GM23338 (cell line): ENCODE measurements at regions not wholly inside any gene's neighbourhood (a gene's known extent, or its start where the extent isn't known, plus 50 kb on each side); places are given as distances from the start of the nearest gene placed in this dataset.

Source experiments
- ATAC-seq: fragments of 200-7000 bp; cut with Tn5 transposase; 3 replicates; pipeline ENCODE4 v1.9.1; 2020
- DNase-seq: peaks from one replicate; pipeline ENCODE4 v3.0.0-alpha.2; 2015; ENCODE audit warnings: low spot score
- H2AFZ ChIP-seq: fragments of 200-600 bp; sonication (generic); 2 replicates; pipeline ENCODE4 v1.8.0; 2016; ENCODE audit warnings: antibody characterized with exemption, mild to moderate bottlenecking, moderate library complexity
- H3F3A ChIP-seq: fragments of 200-600 bp; sonication (generic); replicated peaks from 2 replicates; pipeline ENCODE4 v1.8.0; 2017; ENCODE audit warnings: antibody characterized with exemption, mixed run types, low read depth
- H3K27ac ChIP-seq: fragments of 200-600 bp; sonication (generic); 2 replicates; pipeline ENCODE4 v1.6.1; 2016; ENCODE audit warnings: low read depth
- H3K27me3 ChIP-seq: fragments of 200-600 bp; sonication (generic); 2 replicates; pipeline ENCODE4 v1.8.0; 2016; ENCODE audit warnings: mild to moderate bottlenecking, mixed run types, moderate library complexity; ENCODE audit not compliant: insufficient read depth
- H3K36me3 ChIP-seq: fragments of 200-600 bp; sonication (generic); 2 replicates; pipeline ENCODE4 v1.8.0; 2016; ENCODE audit warnings: mild to moderate bottlenecking; ENCODE audit not compliant: insufficient read depth
- H3K4me1 ChIP-seq: fragments of 200-600 bp; sonication (generic); 2 replicates; pipeline ENCODE4 v1.8.0; 2016; ENCODE audit warnings: mild to moderate bottlenecking, moderate library complexity; ENCODE audit not compliant: insufficient read depth
- H3K4me2 ChIP-seq: fragments of 200-600 bp; sonication (generic); 2 replicates; pipeline ENCODE4 v1.7.1; 2017; ENCODE audit warnings: mixed run types
- H3K4me3 ChIP-seq: fragments of 200-600 bp; sonication (generic); 2 replicates; pipeline ENCODE4 v1.6.1; 2016; ENCODE audit warnings: mixed run types
- H3K79me2 ChIP-seq: fragments of 200-600 bp; sonication (generic); replicated peaks from 2 replicates; pipeline ENCODE4 v1.8.0; 2017; ENCODE audit warnings: mild to moderate bottlenecking; ENCODE audit not compliant: insufficient read depth
- H3K9me2 ChIP-seq: fragments of 200-600 bp; sonication (generic); 2 replicates; pipeline ENCODE4 v1.8.0; 2017; ENCODE audit not compliant: insufficient read depth
- H4K20me1 ChIP-seq: fragments of 200-600 bp; sonication (generic); replicated peaks from 2 replicates; pipeline ENCODE4 v1.8.0; 2017; ENCODE audit warnings: mild to moderate bottlenecking; ENCODE audit not compliant: insufficient read depth
- H3K27ac Mint-ChIP-seq: 2 replicates; pipeline ENCODE4 v1.8.0; 2020; ENCODE audit warnings: inconsistent platforms, mild to moderate bottlenecking, moderate library complexity, mixed read lengths
- H3K27me3 Mint-ChIP-seq: 3 replicates; pipeline ENCODE4 v1.8.0; 2022; ENCODE audit warnings: low read depth, mild to moderate bottlenecking, moderate library complexity, mixed read lengths, inconsistent platforms; ENCODE audit not compliant: insufficient read depth, poor library complexity
- H3K36me3 Mint-ChIP-seq: 3 replicates; pipeline ENCODE4 v1.8.0; 2021; ENCODE audit warnings: low read depth, mild to moderate bottlenecking, inconsistent platforms, moderate library complexity, mixed read lengths
- H3K4me1 Mint-ChIP-seq: 3 replicates; pipeline ENCODE4 v1.8.0; 2020; ENCODE audit warnings: mild to moderate bottlenecking, inconsistent platforms, mixed read lengths
- H3K4me3 Mint-ChIP-seq: 3 replicates; pipeline ENCODE4 v1.8.0; 2021; ENCODE audit warnings: moderate library complexity, mild to moderate bottlenecking, inconsistent platforms, mixed read lengths
- H3K9me3 Mint-ChIP-seq: 3 replicates; pipeline ENCODE4 v1.8.0; 2020; ENCODE audit warnings: moderate library complexity, mild to moderate bottlenecking, inconsistent platforms, mixed read lengths
- CREB1 ChIP-seq: fragments of 250-450 bp; sonication (Bioruptor Pico); IDR thresholded peaks from 2 replicates; pipeline ENCODE4 v1.5.0; 2020; ENCODE audit warnings: low read depth, mild to moderate bottlenecking, moderate library complexity
- EZH2 ChIP-seq: fragments of 200-600 bp; sonication (generic); IDR thresholded peaks from one replicate; pipeline ENCODE4 v1.8.0; 2017; ENCODE audit warnings: antibody characterized with exemption, mild to moderate bottlenecking, low read depth; ENCODE audit not compliant: unreplicated experiment
- EZH2phosphoT487 ChIP-seq: fragments of 200-600 bp; sonication (generic); IDR thresholded peaks from one replicate; pipeline ENCODE4 v1.8.1; 2018; ENCODE audit warnings: antibody characterized with exemption; ENCODE audit not compliant: unreplicated experiment
- NANOG ChIP-seq: IDR thresholded peaks from 2 replicates; pipeline ENCODE4 v1.6.1; 2016; ENCODE audit warnings: antibody characterized with exemption, borderline replicate concordance
- POLR2AphosphoS5 ChIP-seq: IDR thresholded peaks from 2 replicates; pipeline ENCODE4 v1.6.1; 2016; ENCODE audit warnings: antibody characterized with exemption, low read depth
- ZNF114 ChIP-seq: fragments of 250-450 bp; sonication (Bioruptor Pico); IDR thresholded peaks from 2 replicates; pipeline ENCODE4 v1.5.0; 2020; ENCODE audit warnings: mild to moderate bottlenecking, moderate library complexity
- ZNF331 ChIP-seq: fragments of 250-450 bp; sonication (Bioruptor Pico); IDR thresholded peaks from 2 replicates; pipeline ENCODE4 v1.5.0; 2020; ENCODE audit warnings: low read depth, mild to moderate bottlenecking, moderate library complexity
- TF ChIP-seq, protein P1 (sequence below): fragments of 250-450 bp; sonication (Bioruptor Pico); IDR thresholded peaks from 2 replicates; pipeline ENCODE4 v1.5.0; 2020; ENCODE audit warnings: mild to moderate bottlenecking, moderate library complexity
- TF ChIP-seq, protein P2 (sequence below): IDR thresholded peaks from 2 replicates; pipeline ENCODE4 v1.6.1; 2016; ENCODE audit warnings: antibody characterized with exemption
- TF ChIP-seq, protein P3 (sequence below), 2 experiments: fragments of 200-600 bp in 1 of 2; sonication (generic) in 1 of 2; conservative IDR thresholded peaks; 2 replicates each; pipeline versions ENCODE4 v1.5.1 to v1.6.1; 2016 to 2017; ENCODE audit warnings: antibody characterized with exemption in 2 of 2, low read depth in 2 of 2, mild to moderate bottlenecking in 2 of 2, moderate library complexity in 1 of 2
- TF ChIP-seq, protein P4 (sequence below): IDR thresholded peaks from one replicate; pipeline ENCODE4 v1.6.1; 2018; ENCODE audit warnings: antibody characterized with exemption; ENCODE audit not compliant: unreplicated experiment

DNA sequence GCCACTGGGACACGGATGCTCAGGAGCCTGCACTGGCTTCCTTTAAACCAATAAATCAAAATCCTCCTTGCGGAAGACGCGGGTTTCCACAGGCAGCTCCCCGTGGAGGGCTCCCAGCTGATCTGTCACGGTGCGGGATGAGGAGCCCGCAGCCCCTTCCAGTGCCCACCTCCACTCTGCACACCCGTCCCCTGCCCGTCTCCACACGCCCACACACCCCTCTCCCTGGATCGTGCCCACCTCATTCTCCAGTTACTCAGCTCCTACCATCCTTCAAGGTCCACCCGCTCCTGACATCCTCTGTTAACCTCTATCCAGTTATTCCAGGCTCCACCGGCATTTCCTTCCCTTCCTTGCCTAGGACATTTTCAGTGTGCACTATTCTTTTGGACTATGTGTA, 895.9 kb downstream of the TRIML1 start:
- Histone ChIP-seq H3K36me3 (no peaks in the 10 kb centered on the region), H3K79me2 (no peaks in the 10 kb centered on the region), H3F3A (no peaks in the 10 kb centered on the region), H3K4me1 (no peaks in the 10 kb centered on the region), H3K27ac (no peak overlapping the region), H3K27me3 (no peaks in the 10 kb centered on the region), H3K4me2 (no peak overlapping the region), H2AFZ (0 out of 2 replicates have a peak overlapping the region, but pooled peaks have one; percentile 63), H3K4me3 (no peak overlapping the region), H4K20me1 (no peaks in the 10 kb centered on the region), H3K9me2 (no peaks in the 10 kb centered on the region)
- ATAC-seq: no peak
- peaks cover 6% of the 10 kb centered on the region; the same call in 2 of the 3 replicates for H3K4me1 Mint-ChIP-seq
- H3K36me3 Mint-ChIP-seq: no peaks in the 10 kb centered on the region
- no peak overlapping the region for H3K4me3 Mint-ChIP-seq
- H3K27me3 Mint-ChIP-seq: peaks cover 1% of the 10 kb centered on the region
- peak overlapping the region; percentile 77; the same call in 1 of the 2 replicates for H3K27ac Mint-ChIP-seq
- TF ChIP-seq, protein P1, sequence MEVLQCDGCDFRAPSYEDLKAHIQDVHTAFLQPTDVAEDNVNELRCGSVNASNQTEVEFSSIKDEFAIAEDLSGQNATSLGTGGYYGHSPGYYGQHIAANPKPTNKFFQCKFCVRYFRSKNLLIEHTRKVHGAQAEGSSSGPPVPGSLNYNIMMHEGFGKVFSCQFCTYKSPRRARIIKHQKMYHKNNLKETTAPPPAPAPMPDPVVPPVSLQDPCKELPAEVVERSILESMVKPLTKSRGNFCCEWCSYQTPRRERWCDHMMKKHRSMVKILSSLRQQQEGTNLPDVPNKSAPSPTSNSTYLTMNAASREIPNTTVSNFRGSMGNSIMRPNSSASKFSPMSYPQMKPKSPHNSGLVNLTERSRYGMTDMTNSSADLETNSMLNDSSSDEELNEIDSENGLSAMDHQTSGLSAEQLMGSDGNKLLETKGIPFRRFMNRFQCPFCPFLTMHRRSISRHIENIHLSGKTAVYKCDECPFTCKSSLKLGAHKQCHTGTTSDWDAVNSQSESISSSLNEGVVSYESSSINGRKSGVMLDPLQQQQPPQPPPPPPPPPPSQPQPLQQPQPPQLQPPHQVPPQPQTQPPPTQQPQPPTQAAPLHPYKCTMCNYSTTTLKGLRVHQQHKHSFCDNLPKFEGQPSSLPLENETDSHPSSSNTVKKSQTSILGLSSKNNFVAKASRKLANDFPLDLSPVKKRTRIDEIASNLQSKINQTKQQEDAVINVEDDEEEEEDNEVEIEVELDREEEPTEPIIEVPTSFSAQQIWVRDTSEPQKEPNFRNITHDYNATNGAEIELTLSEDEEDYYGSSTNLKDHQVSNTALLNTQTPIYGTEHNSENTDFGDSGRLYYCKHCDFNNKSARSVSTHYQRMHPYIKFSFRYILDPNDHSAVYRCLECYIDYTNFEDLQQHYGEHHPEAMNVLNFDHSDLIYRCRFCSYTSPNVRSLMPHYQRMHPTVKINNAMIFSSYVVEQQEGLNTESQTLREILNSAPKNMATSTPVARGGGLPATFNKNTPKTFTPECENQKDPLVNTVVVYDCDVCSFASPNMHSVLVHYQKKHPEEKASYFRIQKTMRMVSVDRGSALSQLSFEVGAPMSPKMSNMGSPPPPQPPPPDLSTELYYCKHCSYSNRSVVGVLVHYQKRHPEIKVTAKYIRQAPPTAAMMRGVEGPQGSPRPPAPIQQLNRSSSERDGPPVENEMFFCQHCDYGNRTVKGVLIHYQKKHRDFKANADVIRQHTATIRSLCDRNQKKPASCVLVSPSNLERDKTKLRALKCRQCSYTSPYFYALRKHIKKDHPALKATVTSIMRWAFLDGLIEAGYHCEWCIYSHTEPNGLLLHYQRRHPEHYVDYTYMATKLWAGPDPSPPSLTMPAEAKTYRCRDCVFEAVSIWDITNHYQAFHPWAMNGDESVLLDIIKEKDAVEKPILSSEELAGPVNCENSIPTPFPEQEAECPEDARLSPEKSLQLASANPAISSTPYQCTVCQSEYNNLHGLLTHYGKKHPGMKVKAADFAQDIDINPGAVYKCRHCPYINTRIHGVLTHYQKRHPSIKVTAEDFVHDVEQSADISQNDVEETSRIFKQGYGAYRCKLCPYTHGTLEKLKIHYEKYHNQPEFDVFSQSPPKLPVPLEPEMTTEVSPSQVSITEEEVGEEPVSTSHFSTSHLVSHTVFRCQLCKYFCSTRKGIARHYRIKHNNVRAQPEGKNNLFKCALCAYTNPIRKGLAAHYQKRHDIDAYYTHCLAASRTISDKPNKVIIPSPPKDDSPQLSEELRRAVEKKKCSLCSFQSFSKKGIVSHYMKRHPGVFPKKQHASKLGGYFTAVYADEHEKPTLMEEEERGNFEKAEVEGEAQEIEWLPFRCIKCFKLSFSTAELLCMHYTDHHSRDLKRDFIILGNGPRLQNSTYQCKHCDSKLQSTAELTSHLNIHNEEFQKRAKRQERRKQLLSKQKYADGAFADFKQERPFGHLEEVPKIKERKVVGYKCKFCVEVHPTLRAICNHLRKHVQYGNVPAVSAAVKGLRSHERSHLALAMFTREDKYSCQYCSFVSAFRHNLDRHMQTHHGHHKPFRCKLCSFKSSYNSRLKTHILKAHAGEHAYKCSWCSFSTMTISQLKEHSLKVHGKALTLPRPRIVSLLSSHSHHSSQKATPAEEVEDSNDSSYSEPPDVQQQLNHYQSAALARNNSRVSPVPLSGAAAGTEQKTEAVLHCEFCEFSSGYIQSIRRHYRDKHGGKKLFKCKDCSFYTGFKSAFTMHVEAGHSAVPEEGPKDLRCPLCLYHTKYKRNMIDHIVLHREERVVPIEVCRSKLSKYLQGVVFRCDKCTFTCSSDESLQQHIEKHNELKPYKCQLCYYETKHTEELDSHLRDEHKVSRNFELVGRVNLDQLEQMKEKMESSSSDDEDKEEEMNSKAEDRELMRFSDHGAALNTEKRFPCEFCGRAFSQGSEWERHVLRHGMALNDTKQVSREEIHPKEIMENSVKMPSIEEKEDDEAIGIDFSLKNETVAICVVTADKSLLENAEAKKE (CRISPR knock-in tag): no peak
- TF ChIP-seq ZNF114 (CRISPR knock-in tag) (no peak), POLR2AphosphoS5 (no peak), ZNF331 (CRISPR knock-in tag) (no peak), NANOG (no peak), CREB1 (CRISPR knock-in tag) (no peak), EZH2 (no peak), EZH2phosphoT487 (no peak)
- TF ChIP-seq, protein P2, sequence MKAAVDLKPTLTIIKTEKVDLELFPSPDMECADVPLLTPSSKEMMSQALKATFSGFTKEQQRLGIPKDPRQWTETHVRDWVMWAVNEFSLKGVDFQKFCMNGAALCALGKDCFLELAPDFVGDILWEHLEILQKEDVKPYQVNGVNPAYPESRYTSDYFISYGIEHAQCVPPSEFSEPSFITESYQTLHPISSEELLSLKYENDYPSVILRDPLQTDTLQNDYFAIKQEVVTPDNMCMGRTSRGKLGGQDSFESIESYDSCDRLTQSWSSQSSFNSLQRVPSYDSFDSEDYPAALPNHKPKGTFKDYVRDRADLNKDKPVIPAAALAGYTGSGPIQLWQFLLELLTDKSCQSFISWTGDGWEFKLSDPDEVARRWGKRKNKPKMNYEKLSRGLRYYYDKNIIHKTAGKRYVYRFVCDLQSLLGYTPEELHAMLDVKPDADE: no peak
- TF ChIP-seq, protein P3, sequence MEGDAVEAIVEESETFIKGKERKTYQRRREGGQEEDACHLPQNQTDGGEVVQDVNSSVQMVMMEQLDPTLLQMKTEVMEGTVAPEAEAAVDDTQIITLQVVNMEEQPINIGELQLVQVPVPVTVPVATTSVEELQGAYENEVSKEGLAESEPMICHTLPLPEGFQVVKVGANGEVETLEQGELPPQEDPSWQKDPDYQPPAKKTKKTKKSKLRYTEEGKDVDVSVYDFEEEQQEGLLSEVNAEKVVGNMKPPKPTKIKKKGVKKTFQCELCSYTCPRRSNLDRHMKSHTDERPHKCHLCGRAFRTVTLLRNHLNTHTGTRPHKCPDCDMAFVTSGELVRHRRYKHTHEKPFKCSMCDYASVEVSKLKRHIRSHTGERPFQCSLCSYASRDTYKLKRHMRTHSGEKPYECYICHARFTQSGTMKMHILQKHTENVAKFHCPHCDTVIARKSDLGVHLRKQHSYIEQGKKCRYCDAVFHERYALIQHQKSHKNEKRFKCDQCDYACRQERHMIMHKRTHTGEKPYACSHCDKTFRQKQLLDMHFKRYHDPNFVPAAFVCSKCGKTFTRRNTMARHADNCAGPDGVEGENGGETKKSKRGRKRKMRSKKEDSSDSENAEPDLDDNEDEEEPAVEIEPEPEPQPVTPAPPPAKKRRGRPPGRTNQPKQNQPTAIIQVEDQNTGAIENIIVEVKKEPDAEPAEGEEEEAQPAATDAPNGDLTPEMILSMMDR (conservative IDR thresholded peaks at IDR 0.05; ENCODE audit: low read depth in 2 of 2): no peak
- TF ChIP-seq, protein P4, sequence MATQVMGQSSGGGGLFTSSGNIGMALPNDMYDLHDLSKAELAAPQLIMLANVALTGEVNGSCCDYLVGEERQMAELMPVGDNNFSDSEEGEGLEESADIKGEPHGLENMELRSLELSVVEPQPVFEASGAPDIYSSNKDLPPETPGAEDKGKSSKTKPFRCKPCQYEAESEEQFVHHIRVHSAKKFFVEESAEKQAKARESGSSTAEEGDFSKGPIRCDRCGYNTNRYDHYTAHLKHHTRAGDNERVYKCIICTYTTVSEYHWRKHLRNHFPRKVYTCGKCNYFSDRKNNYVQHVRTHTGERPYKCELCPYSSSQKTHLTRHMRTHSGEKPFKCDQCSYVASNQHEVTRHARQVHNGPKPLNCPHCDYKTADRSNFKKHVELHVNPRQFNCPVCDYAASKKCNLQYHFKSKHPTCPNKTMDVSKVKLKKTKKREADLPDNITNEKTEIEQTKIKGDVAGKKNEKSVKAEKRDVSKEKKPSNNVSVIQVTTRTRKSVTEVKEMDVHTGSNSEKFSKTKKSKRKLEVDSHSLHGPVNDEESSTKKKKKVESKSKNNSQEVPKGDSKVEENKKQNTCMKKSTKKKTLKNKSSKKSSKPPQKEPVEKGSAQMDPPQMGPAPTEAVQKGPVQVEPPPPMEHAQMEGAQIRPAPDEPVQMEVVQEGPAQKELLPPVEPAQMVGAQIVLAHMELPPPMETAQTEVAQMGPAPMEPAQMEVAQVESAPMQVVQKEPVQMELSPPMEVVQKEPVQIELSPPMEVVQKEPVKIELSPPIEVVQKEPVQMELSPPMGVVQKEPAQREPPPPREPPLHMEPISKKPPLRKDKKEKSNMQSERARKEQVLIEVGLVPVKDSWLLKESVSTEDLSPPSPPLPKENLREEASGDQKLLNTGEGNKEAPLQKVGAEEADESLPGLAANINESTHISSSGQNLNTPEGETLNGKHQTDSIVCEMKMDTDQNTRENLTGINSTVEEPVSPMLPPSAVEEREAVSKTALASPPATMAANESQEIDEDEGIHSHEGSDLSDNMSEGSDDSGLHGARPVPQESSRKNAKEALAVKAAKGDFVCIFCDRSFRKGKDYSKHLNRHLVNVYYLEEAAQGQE: no peak
- DNase-seq: no peak
- no peaks in the 10 kb centered on the region for H3K9me3 Mint-ChIP-seq
